Lower leg skin (tissue), 3 donors: ENCODE measurements at regions not wholly inside any gene's neighbourhood (a gene's known extent, or its start where the extent isn't known, plus 50 kb on each side); places are given as distances from the start of the nearest gene placed in this dataset.

Source experiments
- CTCF ChIP-seq, 3 donors: fragments of 450-650 bp; IDR thresholded peaks; one replicate each; pipeline ENCODE4 v1.5.1; 2016; ENCODE audit warnings: antibody characterized with exemption in 3 of 3, mild to moderate bottlenecking in 3 of 3, moderate library complexity in 2 of 3
- POLR2A ChIP-seq, 2 donors: fragments of 450-650 bp; IDR thresholded peaks; one replicate each; pipeline ENCODE4 v1.6.1; 2016 to 2017; ENCODE audit warnings: antibody characterized with exemption in 2 of 2, mild to moderate bottlenecking in 1 of 2, moderate library complexity in 1 of 2

GRCh38 chr1:37274486-37274885, 199.9 kb upstream of the ZC3H12A start:
- TF ChIP-seq POLR2A (IDR thresholded peaks at IDR 0.05) (no peak), CTCF (IDR thresholded peaks at IDR 0.05) (no peak)
